DMS53 (cell line): ENCODE measurements at regions not wholly inside any gene's neighbourhood (a gene's known extent, or its start where the extent isn't known, plus 50 kb on each side); places are given as distances from the start of the nearest gene placed in this dataset.

Experiments
- DNase-seq: peaks from one replicate; lab custom pipeline; 2025; lab: John Stamatoyannopoulos, UW

DNA sequence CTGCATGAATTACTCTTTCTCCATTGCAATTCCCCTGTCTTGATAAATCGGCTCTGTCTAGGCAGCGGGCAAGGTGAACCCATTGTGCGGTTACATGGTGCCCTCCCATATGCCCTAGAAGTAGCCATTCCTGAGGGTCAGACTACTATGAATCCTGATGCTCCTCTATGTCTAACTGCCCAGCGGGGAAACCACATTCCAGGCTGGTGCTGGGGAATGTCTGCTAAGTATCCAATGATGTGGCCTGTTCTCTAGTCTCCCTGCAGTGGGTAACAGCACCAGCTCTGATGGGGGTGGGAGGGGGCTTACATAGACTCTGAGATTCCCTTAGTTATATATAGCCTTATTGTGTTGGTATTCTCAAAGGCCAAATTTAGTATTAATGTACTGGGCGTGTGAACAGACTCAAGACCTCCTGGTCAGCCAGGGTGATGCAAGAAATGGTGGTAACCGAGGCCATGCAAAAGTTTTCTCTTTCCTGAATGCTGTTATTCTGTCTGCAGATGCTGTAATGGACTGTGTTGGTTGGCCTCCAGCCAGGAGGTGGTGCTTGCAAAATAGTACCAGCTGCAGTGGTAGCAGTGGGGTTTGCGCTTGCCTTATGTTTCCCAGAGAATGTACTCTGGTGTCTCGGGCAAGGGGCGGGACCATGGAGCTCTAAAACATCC is 564.8 kb upstream of the SLITRK1 start:
- no peak for DNase-seq

DNA sequence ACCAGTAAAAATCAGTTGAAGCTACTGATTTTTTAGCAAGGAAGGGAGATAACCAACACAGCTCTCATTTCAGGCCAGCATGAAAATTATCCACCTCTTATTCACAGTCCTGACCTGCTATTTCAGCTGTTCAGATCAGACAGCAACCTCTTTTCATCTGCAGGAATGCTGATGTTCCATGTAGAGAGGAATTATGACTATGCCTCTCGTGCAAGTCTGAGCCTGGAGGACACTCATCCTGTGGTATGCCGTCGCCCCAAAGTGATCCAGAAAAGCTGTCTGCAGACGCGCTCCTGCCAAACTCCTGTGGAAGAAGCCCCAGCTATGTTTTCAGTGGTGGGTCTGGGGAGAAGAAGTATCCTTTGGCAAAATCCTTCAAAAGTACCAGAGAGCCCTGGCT is 563.5 kb upstream of the SLITRK1 start:
- DNase-seq = no peak

DNA sequence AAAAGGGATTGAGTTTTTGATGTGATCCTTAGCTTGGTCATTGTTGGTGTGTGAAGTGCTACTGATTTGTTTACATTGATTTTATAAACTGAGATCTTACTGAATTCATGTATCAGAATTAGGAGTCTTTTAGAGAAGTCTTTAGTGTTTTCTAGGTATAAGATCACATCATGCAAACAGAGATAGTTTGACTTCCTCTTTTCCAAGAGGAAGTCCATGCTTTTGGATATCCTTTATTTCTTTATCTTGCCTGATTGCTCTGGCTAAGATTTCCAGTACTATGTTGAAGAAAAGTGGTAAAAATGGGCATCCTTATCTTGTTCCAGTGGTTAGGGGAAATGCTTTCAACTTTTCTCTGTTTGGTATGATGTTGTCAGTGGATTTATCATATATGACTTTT is 561.2 kb upstream of the SLITRK1 start:
- no peak for DNase-seq

DNA sequence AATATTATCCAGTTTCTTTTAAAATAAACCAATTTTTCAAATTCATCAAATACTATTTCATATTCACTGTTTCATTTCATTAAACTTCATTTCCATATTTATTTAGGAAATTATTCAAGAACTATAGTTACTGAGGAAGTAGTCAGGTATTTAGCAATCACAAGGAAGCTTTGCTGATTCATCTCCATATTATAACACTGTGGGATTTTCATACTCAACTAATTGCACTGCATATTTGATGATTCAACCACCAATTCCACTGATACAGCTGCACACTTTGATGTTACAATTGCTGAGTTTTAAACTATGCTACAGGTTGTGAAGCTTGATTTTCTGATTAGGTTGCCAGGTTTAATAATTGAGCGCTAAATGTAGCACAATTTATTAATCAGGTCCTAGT is 556.8 kb upstream of the SLITRK1 start:
- DNase-seq = no peak

DNA sequence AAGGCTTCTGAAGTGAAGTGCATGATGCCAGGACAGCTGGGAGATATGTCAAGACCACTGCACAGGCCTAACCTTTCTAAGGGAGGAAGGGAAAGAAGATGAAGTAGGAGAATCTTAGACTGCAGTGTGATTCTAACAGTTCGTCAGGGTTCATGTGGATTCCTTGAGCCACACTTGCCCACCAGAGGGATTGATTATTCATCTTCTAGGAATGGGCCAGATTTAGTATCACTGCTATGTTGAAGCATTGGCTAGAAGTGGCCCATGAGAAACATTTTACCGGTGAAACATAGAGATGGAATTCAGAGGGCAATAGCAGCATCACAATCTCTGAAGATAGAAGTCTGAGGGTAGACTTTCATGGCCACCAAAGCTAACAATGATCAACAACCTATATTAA is 550.8 kb upstream of the SLITRK1 start:
- DNase-seq = no peak

DNA sequence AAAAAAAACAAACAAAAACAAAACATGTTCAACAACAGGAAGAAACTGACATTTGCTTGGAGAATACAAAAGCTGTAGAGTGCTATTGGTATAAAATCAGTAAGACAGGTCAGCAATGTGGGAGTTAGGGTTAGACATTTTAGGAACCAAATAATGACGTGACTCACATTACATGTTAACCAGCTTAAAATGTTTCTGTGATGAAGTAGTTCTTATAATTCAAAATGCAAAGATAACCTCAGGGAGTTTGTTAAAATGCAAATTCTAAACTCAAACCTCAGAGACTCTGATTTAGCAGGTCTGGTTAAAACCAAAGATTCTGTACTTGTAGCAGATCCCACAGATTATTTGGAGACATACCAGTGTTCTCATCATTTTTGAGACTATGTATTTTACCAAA is 549.4 kb upstream of the SLITRK1 start:
- no peak for DNase-seq

DNA sequence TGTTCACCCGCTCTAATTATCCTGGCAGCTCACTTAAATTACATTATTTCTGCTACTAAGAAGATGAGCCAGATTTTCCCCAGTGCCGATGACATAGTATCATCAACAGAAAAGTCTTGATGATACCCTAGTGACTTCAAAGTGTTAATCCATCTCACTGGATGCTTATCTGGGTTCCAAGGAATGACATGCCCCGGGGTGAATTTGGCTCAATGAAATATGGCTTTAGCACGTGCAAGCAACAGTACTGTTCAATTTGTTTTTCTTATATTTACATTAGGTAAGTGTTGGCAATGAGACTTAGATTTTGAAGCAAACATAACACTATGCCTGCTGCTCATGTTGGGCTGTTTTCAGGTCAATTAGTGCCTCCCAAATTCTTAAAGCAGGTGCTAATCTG is 548.2 kb upstream of the SLITRK1 start:
- DNase-seq = no peak

DNA sequence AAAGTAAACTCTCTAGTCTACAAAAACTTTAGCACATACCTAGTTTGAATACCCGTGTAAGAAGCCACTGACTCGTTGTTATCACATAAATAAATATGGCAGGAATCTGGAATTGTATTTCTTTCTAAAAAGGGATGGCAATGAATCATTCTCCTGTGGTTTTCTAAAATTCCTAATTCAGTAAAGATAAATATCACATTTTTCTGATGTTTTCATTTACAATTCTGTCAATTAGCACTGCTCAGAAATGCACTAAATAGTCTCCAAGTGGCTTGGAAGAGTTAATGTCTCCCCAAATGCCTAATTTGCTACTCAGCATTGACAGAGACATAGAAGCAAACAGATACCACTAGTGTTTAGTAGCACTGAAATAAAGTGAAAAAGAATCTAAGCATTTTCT is 547.7 kb upstream of the SLITRK1 start:
- DNase-seq = no peak

DNA sequence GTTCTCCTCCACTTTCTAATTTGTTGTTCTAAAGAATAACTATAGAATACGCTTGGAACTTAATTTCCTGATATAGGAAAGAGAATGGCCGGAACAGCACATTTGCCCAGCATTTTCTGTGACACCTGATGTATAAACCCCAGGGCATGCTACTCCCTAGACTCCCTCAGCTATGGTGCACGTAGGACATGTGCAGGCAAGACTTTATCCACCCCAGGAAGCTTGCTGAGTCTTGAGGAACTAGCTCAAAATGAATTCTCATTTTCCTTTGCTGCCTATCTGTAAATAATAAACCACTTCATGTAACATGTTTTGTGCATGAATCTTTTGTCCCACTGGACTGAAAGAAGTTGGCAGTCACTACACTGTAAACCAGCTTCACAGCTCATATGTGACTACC is 535.8 kb upstream of the SLITRK1 start:
- DNase-seq = no peak

DNA sequence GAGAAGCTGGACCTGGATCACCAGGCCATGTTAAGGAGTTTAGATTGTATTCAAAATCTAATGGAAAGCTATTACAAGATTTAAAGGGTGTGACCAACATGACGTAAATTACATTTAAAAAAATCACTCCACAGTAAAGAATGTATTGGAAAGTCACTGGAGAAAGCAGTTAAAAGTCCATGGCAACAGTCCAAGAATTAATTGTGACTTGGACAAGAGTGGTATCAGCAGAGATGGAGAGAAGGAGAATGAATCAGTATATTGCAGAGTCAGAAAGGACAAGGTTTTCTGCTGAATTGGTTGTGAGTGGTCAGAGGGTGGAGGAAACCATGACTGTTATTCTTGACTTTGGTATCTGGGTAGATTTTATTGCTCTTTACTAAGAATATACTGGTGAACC is 535.1 kb upstream of the SLITRK1 start:
- no peak for DNase-seq

DNA sequence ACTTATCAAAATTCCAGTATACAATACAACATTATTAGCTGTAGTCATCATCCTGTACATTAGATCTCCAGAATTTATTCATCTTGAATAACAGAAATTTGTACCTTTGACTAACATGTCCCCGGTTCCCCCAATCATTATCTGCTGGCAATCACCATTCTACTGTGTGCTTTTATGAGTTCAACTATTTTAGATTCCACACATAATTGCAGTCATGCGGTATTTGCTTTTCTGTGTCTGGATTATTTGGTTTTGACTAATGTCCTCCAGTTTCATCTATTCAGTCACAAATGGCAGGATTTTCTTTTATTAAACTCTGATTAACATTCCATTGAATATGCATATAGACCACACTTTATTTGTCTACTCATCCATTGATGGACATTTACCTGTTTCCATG is 530.7 kb upstream of the SLITRK1 start:
- DNase-seq = no peak

DNA sequence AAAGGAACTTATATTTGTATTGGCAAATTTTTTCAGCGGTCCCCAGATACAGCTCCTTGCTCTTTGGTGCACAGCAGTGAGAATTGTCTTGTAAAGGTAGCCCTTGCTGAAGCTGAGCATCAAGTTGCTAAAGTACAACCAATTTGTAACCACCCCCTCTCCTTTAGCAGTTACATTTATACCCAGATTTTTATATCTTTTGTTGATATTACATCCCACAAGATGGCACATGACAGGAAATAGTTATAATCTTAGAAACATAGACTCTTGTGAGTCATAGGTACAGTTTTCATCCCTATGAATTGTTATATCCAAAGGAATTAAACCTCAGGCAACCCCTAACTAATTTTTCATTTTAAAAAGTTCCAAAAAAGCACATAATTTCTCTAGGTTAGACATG is 523.0 kb upstream of the SLITRK1 start:
- DNase-seq = no peak

DNA sequence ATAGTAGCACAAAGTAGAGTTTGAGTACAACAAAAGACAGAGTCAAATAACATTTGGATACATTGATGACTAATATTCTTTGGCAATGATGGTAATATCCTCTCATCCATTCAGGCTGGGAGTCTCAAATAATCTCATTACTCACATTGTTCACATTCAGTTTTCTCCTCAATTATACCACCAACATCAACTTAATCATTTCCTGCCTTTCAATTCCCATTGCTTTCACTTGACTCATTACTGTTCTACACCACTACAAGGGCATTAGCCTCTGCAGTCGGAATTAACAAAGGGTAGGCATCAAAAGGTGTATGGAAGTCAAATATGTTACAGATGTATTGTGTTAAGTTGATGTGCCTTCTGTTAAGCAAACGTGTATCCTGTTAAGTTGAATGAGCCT is 518.4 kb upstream of the SLITRK1 start:
- DNase-seq = no peak

DNA sequence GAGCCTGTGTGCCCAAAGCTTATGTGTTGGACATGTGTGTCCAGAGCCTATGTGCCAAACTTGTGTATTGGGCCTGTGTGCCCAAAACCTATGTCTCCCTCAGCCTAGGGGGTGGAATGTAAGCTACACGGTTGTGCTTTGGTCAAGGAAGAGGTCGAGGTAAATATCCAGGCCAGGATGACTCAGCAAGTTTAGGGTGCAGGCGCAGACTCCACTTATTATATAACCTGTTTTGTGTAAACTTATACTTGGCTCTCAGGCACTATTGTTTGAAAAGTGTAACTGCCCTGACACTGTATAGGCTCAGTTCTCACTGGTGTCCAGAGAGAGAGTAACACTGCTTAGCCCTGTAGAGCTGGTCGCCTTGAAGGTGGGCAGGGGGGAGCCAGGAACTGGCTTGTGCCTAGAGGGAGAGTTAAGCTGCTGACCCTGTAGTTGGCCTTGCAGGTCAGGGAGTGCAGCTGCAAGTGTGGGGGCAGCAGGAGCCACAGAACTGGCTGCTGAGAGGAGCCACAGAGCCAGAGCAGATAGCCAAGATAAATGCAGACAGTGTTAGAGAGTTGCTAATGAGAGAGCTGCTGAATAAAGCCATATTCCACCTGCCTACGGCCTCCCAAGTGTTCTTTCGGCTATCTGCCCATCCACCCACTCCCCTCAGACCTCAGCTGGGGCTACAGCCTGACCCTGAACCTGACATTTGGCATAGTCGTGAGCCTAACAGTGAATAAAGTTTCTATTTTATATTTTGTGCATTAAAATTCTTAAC is 517.2 kb upstream of the SLITRK1 start:
- peak; percentile 28 for DNase-seq

DNA sequence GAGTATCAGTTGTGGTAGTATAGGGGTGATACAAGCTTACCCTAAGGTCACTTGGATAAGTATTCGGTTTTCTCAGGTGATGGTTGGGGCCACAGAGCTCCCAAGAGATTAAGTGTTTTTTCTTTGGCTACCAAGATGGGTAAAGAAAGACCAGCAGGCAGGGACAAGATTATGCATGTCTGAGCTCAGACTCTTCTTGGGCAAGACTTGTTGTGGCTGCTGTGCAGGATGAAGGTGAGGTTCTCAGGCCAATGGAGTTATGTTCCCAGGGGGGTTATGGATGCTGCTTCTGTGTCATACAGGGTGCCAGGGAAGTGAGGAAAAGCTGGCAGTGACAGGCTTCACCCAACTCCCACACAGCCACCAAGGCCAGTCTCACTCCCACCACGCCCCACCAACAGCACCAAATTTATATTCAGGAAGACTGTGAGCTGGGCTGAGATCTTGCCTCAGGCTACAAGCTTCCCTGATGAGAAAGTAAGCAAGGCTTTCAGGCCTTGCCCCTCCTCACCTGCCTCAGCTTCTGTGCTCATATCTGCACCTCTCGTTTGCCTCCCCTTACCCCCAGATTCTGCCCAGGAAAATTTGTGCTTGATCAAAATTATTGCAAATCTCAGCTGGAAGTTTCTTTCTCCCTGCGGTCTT is 511.8 kb upstream of the SLITRK1 start:
- DNase-seq = no peak

DNA sequence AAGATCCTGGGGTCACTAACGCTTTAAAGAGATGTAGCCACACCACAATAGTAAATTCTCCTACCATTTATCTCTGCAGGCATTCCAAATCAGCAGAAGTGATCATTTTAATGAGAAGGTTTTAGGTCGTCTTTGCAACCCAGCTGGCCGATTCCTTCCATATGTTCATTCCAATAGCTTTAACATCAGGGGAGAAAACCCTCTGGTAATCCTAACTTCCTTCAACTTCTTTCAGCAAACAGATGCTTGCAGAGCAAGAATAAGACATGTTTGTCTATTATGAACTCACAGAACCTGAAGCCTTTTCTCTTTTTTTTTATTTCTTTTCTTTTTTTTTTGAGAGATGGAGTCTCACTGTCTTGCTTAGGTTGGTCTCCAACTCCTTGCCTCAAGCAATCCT is 498.6 kb upstream of the SLITRK1 start:
- no peak for DNase-seq

DNA sequence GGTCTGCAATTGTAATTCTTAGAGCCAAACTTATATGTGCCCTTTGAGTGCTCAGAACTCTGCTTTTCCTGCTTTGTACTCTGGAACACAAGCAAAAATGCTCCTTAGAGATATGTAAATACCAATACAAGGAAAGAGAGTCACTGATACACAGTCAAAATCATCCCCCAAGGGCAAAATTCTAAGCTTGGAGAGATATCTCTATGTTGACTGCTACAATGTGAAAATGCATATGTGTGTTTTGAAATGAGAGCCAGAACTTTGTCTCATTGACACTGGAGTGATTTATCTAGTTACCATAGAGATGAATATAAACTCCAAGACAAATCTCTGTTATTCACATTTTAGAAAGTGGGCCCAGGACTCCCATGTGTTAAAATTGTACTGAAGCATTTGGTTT is 494.8 kb upstream of the SLITRK1 start:
- no peak for DNase-seq

DNA sequence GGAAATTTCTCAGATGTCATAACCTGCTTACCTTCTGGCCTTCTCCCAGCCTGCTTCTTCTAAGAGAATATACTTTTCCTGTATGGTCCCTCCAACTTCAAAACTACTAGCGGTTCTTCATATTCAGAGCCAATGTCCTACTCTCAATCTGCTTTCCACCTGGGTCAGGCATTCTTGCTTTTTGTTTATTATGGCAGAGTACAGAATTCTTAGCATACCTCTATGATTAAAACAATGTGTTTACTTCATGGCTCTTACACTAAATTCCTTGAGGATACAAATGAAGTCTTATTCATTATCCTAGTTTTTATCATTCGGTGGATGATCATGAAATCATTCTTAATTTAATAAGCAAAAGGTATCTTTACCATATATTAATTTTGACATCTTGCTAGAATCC is 484.2 kb upstream of the SLITRK1 start:
- no peak for DNase-seq

DNA sequence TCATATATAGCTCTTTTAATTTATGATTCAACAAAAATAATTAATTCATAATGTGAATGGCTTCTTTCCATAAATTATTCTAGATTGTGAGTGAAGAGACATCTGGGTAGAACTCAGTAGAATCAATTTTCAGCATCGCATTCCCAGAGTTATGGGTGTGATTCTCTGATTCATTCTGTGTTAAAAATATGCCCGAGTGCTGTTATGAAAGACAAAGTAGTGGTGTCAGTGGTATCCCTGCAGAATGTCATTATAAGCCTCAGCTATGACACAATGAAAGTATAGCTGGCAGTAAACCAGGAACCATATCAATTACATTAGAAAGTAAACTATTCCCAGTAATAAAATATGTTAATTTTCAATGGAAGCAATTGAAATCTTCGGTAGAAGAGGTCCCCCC is 480.5 kb upstream of the SLITRK1 start:
- no peak for DNase-seq

DNA sequence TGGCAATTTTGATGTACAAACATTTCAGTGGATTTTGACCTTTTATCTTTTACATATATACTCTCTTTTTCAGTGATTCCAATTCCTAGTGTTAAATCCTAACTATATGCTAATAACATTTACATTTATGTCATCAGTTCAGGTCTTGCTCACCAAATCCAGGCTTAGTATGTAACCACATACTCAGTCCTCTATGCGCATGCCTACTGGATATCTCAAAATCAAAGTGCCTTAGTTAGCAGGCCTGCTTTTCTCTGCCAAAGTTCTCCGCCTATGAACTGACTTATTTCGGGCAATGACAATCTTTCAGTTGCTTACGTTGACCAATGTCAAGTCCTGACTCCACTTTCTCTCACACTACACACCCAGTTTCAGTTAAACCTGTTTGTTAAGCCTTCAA is 478.5 kb upstream of the SLITRK1 start:
- no peak for DNase-seq

DNA sequence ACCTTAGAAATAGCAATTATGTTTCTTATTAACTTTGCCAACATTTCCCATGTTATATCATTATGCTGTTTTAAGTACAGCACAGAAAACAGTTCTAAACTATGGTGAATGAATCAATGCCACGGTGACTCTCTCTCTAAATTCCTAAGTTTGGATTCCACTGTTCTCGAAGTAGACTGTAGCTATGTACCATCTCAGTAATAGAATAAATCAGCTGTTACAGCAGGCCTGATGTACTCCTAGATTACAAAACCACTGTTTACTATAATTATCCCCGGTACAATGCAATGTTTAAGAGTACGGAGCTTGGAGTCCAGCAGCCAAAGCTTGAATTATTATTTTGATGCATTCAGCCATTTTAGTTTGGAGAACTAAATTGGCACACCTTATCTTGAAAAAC is 476.3 kb upstream of the SLITRK1 start:
- DNase-seq = no peak

DNA sequence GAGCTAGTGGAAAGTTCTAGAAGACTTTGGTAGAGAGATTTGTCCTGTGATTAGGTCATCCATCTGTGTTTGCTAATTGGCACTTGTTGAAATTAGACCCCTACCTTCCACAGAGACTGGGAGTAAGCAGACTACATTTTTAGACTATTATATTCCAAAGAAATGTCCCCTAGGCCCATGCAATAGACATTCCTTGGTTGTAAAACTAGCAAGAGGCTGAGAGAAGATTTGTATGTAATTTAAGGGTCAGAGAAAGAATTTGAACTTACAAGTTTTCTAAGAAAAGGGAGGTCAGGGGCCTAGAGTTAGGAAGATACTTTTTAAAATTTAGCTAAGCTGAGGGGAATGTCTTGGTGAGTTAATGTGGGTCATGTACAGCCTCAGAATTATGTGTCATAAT is 470.7 kb upstream of the SLITRK1 start:
- no peak for DNase-seq

DNA sequence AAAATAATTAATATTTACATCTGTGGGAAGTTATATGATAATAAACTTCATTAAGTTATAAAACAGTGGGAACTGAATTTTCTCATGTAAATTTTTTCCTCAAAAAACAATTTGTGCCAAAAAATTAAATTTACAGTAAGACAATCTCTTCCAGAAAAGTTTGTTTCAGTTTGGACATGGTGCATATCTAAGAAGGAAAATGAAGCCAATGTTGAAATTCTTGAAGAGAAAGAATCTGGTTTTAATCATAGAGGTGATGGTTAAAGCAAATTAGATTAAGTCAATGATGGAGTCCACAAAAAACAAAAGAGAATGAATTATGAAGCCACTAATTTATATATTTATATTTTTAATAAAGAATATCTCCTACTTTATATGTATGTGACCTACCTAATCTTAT is 457.2 kb upstream of the SLITRK1 start:
- DNase-seq = no peak

DNA sequence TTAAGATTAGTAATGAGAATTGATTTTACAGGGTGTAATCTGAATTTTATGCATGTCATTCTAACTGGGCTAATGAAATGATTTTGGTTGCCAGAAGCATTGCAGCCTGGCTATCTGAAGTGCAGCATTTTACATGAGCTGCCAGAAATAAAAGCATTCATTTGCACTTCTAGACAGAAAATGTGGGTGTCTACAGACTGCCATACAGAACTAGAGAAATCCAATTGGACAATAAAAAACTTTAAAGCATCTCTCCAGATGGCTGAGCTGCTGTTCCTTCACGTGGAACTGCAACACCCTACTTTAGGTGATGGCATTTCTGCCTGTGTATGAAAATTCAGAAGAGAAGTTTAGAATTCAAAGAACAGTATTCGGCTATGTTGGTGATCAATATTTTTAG is 450.1 kb upstream of the SLITRK1 start:
- DNase-seq = no peak
